MG63 (cell line): ENCODE measurements at regions not wholly inside any gene's neighbourhood (a gene's known extent, or its start where the extent isn't known, plus 50 kb on each side); places are given as distances from the start of the nearest gene placed in this dataset.

Experiments used
- DNase-seq: peaks from one replicate; pipeline ENCODE4 v3.0.0-alpha.2; 2020
- H3K27me3 ChIP-seq: fragments of 250-450 bp; sonication (Bioruptor Pico); 2 replicates; pipeline ENCODE4 v1.5.1; 2020; ENCODE audit warnings: mild to moderate bottlenecking, moderate library complexity
- H3K36me3 ChIP-seq: fragments of 250-450 bp; sonication (Bioruptor Pico); 2 replicates; pipeline ENCODE4 v1.5.1; 2020; ENCODE audit warnings: mild to moderate bottlenecking, moderate library complexity
- H3K4me3 ChIP-seq: fragments of 250-450 bp; sonication (Bioruptor Pico); 2 replicates; pipeline ENCODE4 v1.5.1; 2020; ENCODE audit warnings: mild to moderate bottlenecking, moderate library complexity
- H3K9me3 ChIP-seq: fragments of 250-450 bp; sonication (Bioruptor Pico); 2 replicates; pipeline ENCODE4 v1.5.1; 2020; ENCODE audit warnings: mild to moderate bottlenecking, moderate library complexity

GRCh38 chr3:31137718-31138465 is 243.4 kb upstream of the GADL1 start:
- Histone ChIP-seq H3K27me3 (no peaks in the 10 kb centered on the region), H3K9me3 (no peaks in the 10 kb centered on the region), H3K36me3 (no peaks in the 10 kb centered on the region), H3K4me3 (no peak overlapping the region)
- DNase-seq, result no peak

DNA sequence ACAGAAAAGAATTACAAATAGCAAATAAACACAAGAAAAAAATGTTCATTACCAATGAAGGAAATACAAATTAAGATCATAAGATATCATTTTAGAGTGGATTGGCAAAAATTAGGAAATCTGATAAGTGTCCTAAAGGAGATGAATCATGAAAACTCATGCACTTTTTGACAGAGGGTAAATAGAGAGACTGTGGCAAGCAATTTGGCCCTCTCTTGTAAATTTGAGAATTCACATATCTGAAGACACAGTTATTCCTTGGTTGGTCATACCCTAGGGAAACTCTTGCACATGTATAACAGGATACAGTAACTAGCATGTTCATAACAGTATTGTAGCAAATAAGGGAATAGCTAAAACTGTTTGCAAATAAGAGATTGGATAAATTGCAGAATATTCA is 246.0 kb upstream of the GADL1 start:
- H3K36me3 ChIP-seq, result no peaks in the 10 kb centered on the region
- no peak overlapping the region for H3K4me3 ChIP-seq
- no peak for DNase-seq
- no peaks in the 10 kb centered on the region for H3K9me3 ChIP-seq
- H3K27me3 ChIP-seq, result no peaks in the 10 kb centered on the region

DNA sequence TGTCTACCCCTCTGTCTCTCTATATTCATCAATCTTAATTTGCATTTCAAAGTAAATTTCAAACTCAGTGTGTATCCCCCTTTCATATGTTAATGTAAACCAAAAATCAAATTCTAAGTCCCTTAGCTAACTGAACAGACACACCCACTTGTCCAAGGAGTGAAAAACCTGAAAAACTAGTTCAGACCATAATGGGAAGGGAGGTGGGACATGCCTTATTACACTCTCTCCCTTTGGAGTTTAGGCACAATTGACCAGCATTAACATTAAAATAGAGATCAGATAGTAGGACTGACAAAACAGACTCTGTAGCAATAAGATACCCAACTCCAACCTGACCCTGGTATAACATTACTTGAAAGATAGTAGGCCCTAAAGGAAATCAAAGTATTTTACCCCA is 247.7 kb upstream of the GADL1 start:
- H3K36me3 ChIP-seq, result no peaks in the 10 kb centered on the region
- no peak for DNase-seq

GRCh38 chr3:31142543-31142942 is 248.1 kb upstream of the GADL1 start:
- DNase-seq, result no peak
- no peak overlapping the region for H3K4me3 ChIP-seq
- no peaks in the 10 kb centered on the region for H3K9me3 ChIP-seq
- H3K36me3 ChIP-seq, result no peaks in the 10 kb centered on the region
- no peaks in the 10 kb centered on the region for H3K27me3 ChIP-seq

More for the DNA sequence above, 247.7 kb upstream of the GADL1 start:
- H3K9me3 ChIP-seq, result no peaks in the 10 kb centered on the region
- H3K4me3 ChIP-seq, result no peak overlapping the region
- H3K27me3 ChIP-seq, result no peaks in the 10 kb centered on the region

DNA sequence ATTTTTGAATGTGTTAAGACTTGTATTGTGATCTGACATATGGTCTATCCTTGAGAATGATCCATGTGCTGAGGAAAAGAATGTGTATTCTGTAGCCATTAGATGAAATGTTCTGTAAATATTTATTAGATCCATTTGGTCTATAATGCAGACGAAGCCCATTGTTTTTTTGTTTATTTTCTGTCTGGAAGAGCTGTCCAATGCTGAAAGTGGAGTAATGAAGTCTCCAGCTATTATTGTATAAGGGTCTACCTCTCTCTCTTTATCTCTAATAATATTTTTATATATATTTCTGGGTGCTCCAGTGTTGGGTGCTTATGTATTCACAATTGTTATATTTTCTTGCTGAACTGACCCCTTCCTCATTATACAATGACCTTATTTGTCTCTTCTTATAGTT is 250.6 kb upstream of the GADL1 start:
- no peak for DNase-seq
- no peaks in the 10 kb centered on the region for H3K9me3 ChIP-seq
- no peaks in the 10 kb centered on the region for H3K36me3 ChIP-seq
- H3K27me3 ChIP-seq, result no peaks in the 10 kb centered on the region
- H3K4me3 ChIP-seq, result no peak overlapping the region

DNA sequence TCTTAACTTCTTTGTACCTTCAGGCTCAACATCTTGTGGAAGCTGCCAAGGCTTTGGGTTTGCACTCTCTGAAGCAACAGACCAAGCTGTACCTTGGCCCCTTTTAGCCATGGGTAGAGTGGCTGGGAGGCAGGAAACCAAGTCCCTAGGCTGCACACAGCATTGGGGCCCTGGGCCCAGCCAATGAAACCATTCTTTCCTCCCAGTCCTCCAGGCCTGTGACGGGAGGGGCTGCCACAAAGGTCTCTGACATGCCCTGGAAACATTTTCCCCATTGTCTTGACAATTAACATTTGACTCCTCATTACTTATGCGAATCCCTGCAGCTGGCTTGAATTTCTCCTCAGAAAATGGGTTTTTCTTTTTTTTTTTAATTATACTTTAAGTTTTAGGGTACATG is 253.1 kb upstream of the GADL1 start:
- Histone ChIP-seq H3K36me3 (no peaks in the 10 kb centered on the region), H3K4me3 (no peak overlapping the region), H3K9me3 (no peaks in the 10 kb centered on the region), H3K27me3 (no peaks in the 10 kb centered on the region)
- no peak for DNase-seq

GRCh38 chr3:31157047-31157694 is 262.7 kb upstream of the GADL1 start:
- Histone ChIP-seq H3K27me3 (no peaks in the 10 kb centered on the region), H3K4me3 (no peak overlapping the region), H3K9me3 (no peaks in the 10 kb centered on the region), H3K36me3 (no peaks in the 10 kb centered on the region)
- no peak for DNase-seq

- no peaks in the 10 kb centered on the region for H3K9me3 ChIP-seq
- DNase-seq, result no peak
Measured at GRCh38 chr3:31157893-31158620, 263.6 kb upstream of the GADL1 start.

DNA sequence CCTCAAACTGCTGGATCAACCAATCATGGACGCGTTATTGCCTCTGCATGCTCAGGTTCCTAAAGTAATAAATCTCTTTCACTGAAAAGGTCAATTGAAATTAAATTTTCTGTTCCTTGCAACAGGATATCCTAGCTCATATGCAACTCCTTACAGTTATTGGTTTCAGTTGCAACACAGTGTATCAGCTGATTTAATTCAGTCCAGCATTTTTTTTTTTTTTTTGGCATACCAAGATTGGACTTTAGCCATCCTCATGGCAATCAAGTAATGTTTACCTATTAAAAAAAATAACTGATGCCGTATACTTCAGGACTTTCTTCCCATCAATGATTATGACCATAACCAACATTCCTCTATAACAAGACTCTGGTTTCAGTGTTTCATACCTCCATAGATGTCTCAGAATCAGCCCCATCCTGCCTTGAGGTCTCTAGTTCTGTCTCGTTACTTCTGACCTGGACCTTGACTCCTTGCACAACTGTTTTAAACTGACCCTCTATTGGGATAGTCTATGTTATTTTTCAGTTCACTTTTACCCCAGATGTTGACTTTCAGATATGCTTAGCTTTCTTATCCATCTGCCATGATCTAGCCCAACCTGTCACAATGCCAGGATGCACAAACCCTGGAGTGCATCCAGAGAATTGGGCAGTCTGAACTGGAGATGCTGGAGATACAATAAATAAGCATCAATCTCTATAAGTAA is 265.0 kb upstream of the GADL1 start:
- H3K27me3 ChIP-seq, result no peaks in the 10 kb centered on the region
- H3K4me3 ChIP-seq, result no peak overlapping the region
- no peaks in the 10 kb centered on the region for H3K36me3 ChIP-seq
- no peaks in the 10 kb centered on the region for H3K9me3 ChIP-seq
- no peak for DNase-seq

More at GRCh38 chr3:31157893-31158620, 263.6 kb upstream of the GADL1 start:
- no peak overlapping the region for H3K4me3 ChIP-seq
- H3K36me3 ChIP-seq, result no peaks in the 10 kb centered on the region
- no peaks in the 10 kb centered on the region for H3K27me3 ChIP-seq

GRCh38 chr3:31161889-31162288 is 267.4 kb upstream of the GADL1 start:
- H3K36me3 ChIP-seq, result no peaks in the 10 kb centered on the region
- no peaks in the 10 kb centered on the region for H3K27me3 ChIP-seq
- no peak overlapping the region for H3K4me3 ChIP-seq
- no peaks in the 10 kb centered on the region for H3K9me3 ChIP-seq
- no peak for DNase-seq

DNA sequence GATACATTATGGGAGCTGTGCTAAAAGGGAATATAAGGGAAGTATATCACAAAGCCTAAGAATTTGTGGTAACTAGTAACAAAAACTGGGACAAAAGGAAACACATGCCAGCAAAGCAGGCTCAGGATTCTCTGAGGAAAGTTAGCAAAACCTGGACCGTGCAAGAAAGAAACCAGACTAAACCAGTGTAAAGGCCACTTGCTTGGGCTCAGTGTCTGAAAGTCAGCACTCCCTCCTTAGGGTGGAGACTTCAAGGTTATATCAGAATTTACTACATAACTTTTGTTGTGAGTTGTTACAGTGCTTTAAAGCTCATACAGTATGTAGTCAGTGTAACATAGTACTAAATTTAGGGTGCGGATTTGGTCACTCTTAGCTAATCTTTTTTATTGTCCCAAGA is 269.9 kb upstream of the GADL1 start:
- Histone ChIP-seq H3K4me3 (no peak overlapping the region), H3K27me3 (no peaks in the 10 kb centered on the region), H3K9me3 (no peaks in the 10 kb centered on the region), H3K36me3 (no peaks in the 10 kb centered on the region)
- DNase-seq, result no peak

DNA sequence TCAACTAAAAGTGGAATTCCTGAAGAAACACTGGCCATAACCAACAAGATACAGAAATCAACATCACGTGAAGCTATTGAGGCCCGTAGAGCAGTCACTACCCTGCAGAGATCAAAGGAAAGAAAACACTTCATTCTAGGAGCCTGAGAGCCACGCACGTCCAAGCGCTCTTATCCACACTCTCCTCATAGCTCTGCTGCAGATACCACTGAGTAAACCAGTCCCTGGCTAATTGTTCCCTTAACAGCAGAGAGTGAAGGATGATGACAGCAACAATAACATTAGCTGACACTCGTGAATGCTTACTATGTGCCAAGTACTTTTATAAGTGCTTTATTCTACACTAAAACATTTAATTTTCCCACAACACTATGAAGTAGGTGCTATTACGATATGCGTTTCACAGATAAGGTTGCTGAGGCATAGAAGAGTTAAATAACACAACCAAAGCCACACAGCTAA is 271.0 kb upstream of the GADL1 start:
- H3K4me3 ChIP-seq, result no peak overlapping the region
- H3K36me3 ChIP-seq, result no peaks in the 10 kb centered on the region
- no peak for DNase-seq
- H3K9me3 ChIP-seq, result no peaks in the 10 kb centered on the region
- no peaks in the 10 kb centered on the region for H3K27me3 ChIP-seq

- no peaks in the 10 kb centered on the region for H3K27me3 ChIP-seq
- no peak overlapping the region for H3K4me3 ChIP-seq
- H3K36me3 ChIP-seq, result no peaks in the 10 kb centered on the region
- peak; percentile 7 for DNase-seq
- no peaks in the 10 kb centered on the region for H3K9me3 ChIP-seq
Measured at GRCh38 chr3:31166249-31166885, 271.9 kb upstream of the GADL1 start.

DNA sequence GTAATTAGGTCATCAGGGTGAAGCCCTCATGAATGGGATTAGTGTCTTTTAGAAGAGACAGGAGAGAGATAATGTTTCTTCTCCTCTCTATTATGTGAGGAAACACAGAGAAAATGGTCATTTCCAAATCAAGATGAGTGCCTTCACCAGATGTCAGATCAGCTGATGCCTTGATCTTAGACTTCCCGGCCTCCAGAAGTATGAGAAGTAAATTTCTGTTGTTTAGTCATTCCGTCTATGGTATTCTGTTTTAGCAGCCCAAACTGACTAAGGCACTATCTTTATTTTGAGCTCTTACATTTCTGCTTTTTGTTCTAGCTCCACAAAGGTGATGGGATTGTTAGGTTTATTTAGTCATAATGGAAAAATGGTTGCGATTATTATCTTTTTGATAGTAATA is 273.2 kb upstream of the GADL1 start:
- Histone ChIP-seq H3K9me3 (no peaks in the 10 kb centered on the region), H3K27me3 (no peaks in the 10 kb centered on the region), H3K36me3 (no peaks in the 10 kb centered on the region), H3K4me3 (no peak overlapping the region)
- no peak for DNase-seq

GRCh38 chr3:31170932-31171670 is 276.6 kb upstream of the GADL1 start:
- Histone ChIP-seq H3K9me3 (no peaks in the 10 kb centered on the region), H3K27me3 (no peaks in the 10 kb centered on the region), H3K4me3 (no peak overlapping the region), H3K36me3 (no peaks in the 10 kb centered on the region)
- no peak for DNase-seq

DNA sequence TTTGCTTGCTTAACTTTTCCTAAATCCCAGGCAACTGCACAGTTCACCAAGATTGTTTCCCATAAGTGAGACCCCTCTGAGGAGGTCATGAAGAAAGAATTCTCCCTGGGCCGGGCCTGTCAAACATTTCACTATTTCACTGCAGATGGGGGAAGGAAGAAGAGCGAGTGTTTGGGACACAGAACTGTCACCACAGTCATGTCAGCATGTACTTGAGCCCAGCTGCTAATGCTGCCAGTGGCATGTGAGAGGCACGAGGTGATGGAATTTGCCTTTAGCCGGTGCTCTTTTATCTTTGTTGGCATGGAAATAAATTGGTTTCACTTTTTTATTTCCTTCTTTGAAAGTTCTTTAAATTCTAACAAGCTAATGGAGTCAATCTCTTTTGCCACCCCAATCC is 277.9 kb upstream of the GADL1 start:
- DNase-seq, result no peak
- Histone ChIP-seq H3K27me3 (no peaks in the 10 kb centered on the region), H3K36me3 (no peaks in the 10 kb centered on the region), H3K4me3 (no peak overlapping the region), H3K9me3 (no peaks in the 10 kb centered on the region)
